Embryonic facial prominence (tissue), 1 donor: ENCODE measurements at regions not wholly inside any gene's neighbourhood (a gene's known extent, or its start where the extent isn't known, plus 50 kb on each side); places are given as distances from the start of the nearest gene placed in this dataset.
"Not testable (repeated sequence)": the region's sequence is repeated elsewhere in the genome, so short reads cannot be mapped to it uniquely, and the experiment has no call there.

Experiments
- DNase-seq: peaks from one replicate; pipeline ENCODE4 v3.0.0-alpha.2; 2016; ENCODE audit errors: extremely low spot score

- peak; percentile 73 for DNase-seq
Observed at GRCh38 chr10:33008499-33009243, 50.6 kb upstream of the ITGB1 start.

GRCh38 chr10:33007731-33008381 is 49.8 kb upstream of the ITGB1 start:
- not testable (repeated sequence) for DNase-seq
